B cell (primary cell): ENCODE measurements at regions not wholly inside any gene's neighbourhood (a gene's known extent, or its start where the extent isn't known, plus 50 kb on each side); places are given as distances from the start of the nearest gene placed in this dataset.

Source experiments
- ATAC-seq: fragments of 200-7000 bp; cut with Tn5 transposase; one replicate; pipeline ENCODE4 v1.10.0; 2021; ENCODE audit warnings: low read depth, mild to moderate bottlenecking, moderate number of reproducible peaks, moderate library complexity
- CTCF ChIA-PET: fragments of 350-600 bp; sonication (Branson Sonifier 250); formaldehyde crosslinking; loops from one replicate; lab custom pipeline; 2021; ENCODE audit warnings: antibody characterized with exemption, inconsistent platforms; lab: Charles Lee
- POLR2A ChIA-PET: fragments of 350-600 bp; sonication (Branson Sonifier 250); formaldehyde crosslinking; loops from one replicate; lab custom pipeline; 2021; ENCODE audit warnings: antibody characterized with exemption; lab: Charles Lee
- DNase-seq: peaks from one replicate; pipeline ENCODE4 v3.0.0; 2013
- H2AFZ ChIP-seq: 2 replicates; pipeline ENCODE4 v1.6.1; 2012; ENCODE audit warnings: mild to moderate bottlenecking, low read depth, low read length; ENCODE audit not compliant: insufficient read depth, poor library complexity, severe bottlenecking
- H3K27ac ChIP-seq, 2 donors: 1 replicate in 1 of 2; 2 replicates in 1 of 2; pipeline ENCODE4 v1.5.1; 2012 to 2013; ENCODE audit warnings: low read length in 2 of 2, mild to moderate bottlenecking in 2 of 2, moderate library complexity in 1 of 2
- H3K27me3 ChIP-seq, 4 experiments: fragments of 200-600 bp in 1 of 4; sonication (generic) in 1 of 4; replicated peaks in 1 of 4; 1 replicate in 2 of 4; 2 replicates in 2 of 4; pipeline versions ENCODE4 v1.6.1 to v1.7.0; 2013 to 2016; ENCODE audit warnings: low read length in 3 of 4, mild to moderate bottlenecking in 2 of 4, mixed read lengths in 1 of 4, moderate library complexity in 1 of 4; ENCODE audit not compliant: insufficient read depth in 4 of 4, control insufficient read depth in 3 of 4; ENCODE audit errors: control extremely low read depth in 1 of 4
- H3K36me3 ChIP-seq, 2 experiments: replicated peaks in 1 of 2; 1 replicate in 1 of 2; 2 replicates in 1 of 2; pipeline versions ENCODE4 v1.6.1 to v1.7.1; 2013; ENCODE audit warnings: low read length in 1 of 2; ENCODE audit not compliant: insufficient read depth in 2 of 2, control insufficient read depth in 1 of 2; ENCODE audit errors: control extremely low read depth in 1 of 2, extremely low read depth in 1 of 2
- H3K4me1 ChIP-seq, 2 donors: fragments of 200-600 bp in 1 of 2; sonication (generic) in 1 of 2; 1 replicate in 1 of 2; 2 replicates in 1 of 2; pipeline versions ENCODE4 v1.5.1 to v1.6.1; 2013 to 2017; ENCODE audit warnings: low read length in 2 of 2; ENCODE audit not compliant: control insufficient read depth in 2 of 2, insufficient read depth in 2 of 2
- H3K4me2 ChIP-seq: replicated peaks from 2 replicates; pipeline ENCODE3; 2012; ENCODE audit warnings: mild to moderate bottlenecking, low read depth, low read length; ENCODE audit not compliant: poor library complexity, severe bottlenecking
- H3K4me3 ChIP-seq, 5 experiments: fragments of 200-600 bp in 1 of 5; sonication (generic) in 1 of 5; 1 replicate in 3 of 5; 2 replicates in 2 of 5; pipeline versions ENCODE4 v1.5.1 to v1.7.0; 2011 to 2016; ENCODE audit warnings: low read length in 4 of 5, mild to moderate bottlenecking in 4 of 5, low read depth in 2 of 5, control low read depth in 1 of 5, moderate library complexity in 1 of 5; ENCODE audit not compliant: insufficient read depth in 1 of 5; ENCODE audit errors: control extremely low read depth in 1 of 5, extremely low read depth in 1 of 5
- H3K79me2 ChIP-seq: fragments of 200-600 bp; sonication (generic); one replicate; pipeline ENCODE4 v1.6.0; 2016; ENCODE audit warnings: low read length; ENCODE audit not compliant: control insufficient read depth, insufficient read depth
- H3K9ac ChIP-seq: fragments of 200-600 bp; sonication (generic); 2 replicates; pipeline ENCODE4 v1.6.1; 2017; ENCODE audit warnings: mild to moderate bottlenecking, low read length, moderate library complexity
- H3K9me3 ChIP-seq, 3 donors: one replicate each; pipeline versions ENCODE4 v1.6.1 to v1.7.1; 2013; ENCODE audit warnings: low read length in 2 of 3; ENCODE audit not compliant: control insufficient read depth in 2 of 3, insufficient read depth in 1 of 3; ENCODE audit errors: control extremely low read depth in 1 of 3
- H4K20me1 ChIP-seq: 2 replicates; pipeline ENCODE4 v1.6.0; 2012; ENCODE audit warnings: mild to moderate bottlenecking, low read length; ENCODE audit not compliant: insufficient read depth, control insufficient read depth, poor library complexity, severe bottlenecking
- H3K27ac Mint-ChIP-seq: one replicate; pipeline ENCODE4 v1.8.0; 2021; ENCODE audit warnings: mixed read lengths
- H3K27me3 Mint-ChIP-seq: one replicate; pipeline ENCODE4 v1.8.0; 2021; ENCODE audit warnings: mixed read lengths
- H3K4me1 Mint-ChIP-seq: one replicate; pipeline ENCODE4 v1.8.0; 2021; ENCODE audit warnings: mixed read lengths
- H3K4me3 Mint-ChIP-seq: one replicate; pipeline ENCODE4 v1.8.0; 2021; ENCODE audit warnings: mixed read lengths
- H3K9me3 Mint-ChIP-seq: one replicate; pipeline ENCODE4 v1.8.0; 2022; ENCODE audit warnings: mixed read lengths; ENCODE audit not compliant: insufficient read depth
- CTCF ChIP-seq: fragments of 200-600 bp; IDR thresholded peaks from one replicate; pipeline ENCODE4 v1.8.0; 2022; ENCODE audit warnings: antibody characterized with exemption, mild to moderate bottlenecking
- EZH2 ChIP-seq: IDR thresholded peaks from 2 replicates; pipeline ENCODE4 v1.6.1; 2012; ENCODE audit warnings: borderline replicate concordance, low read depth, mild to moderate bottlenecking, moderate library complexity, low read length; ENCODE audit not compliant: insufficient read depth, poor library complexity, severe bottlenecking
- intact Hi-C: fragments of 100-400 bp; cut with micrococcal nuclease; formaldehyde crosslinking; loops from one replicate; pipeline ENCODE4 v1.10.0; 2022

GRCh38 chr5:152303841-152304240 is 101.2 kb downstream of the NMUR2 start:
- no peak overlapping the region for H2AFZ ChIP-seq
- no peak for DNase-seq
- TF ChIP-seq EZH2 (no peak), CTCF (no peak)

GRCh38 chr5:152297866-152298265 is 107.2 kb downstream of the NMUR2 start:
- CTCF ChIA-PET = no interaction called here
- TF ChIP-seq CTCF = no peak
- TF ChIP-seq EZH2 = no peak

More at GRCh38 chr5:152303841-152304240, 101.2 kb downstream of the NMUR2 start:
- H3K9me3 ChIP-seq = peaks cover 0 to 2% (median 0%) of the 10 kb centered on the region in 3 donors
- H3K4me2 ChIP-seq = no peak overlapping the region
- no peaks in the 10 kb centered on the region for H3K9me3 Mint-ChIP-seq
- H3K79me2 ChIP-seq = no peaks in the 10 kb centered on the region
- ChIA-PET CTCF (no interaction called here), POLR2A (no interaction called here)
- intact Hi-C loops = no loop called here
- peaks cover 6% of the 10 kb centered on the region for H3K27me3 Mint-ChIP-seq
- H3K4me3 ChIP-seq = no peak overlapping the region
- H3K27ac ChIP-seq = no peak overlapping the region
- no peaks in the 10 kb centered on the region for H4K20me1 ChIP-seq
- no peak overlapping the region for H3K9ac ChIP-seq
- H3K4me1 Mint-ChIP-seq = no peaks in the 10 kb centered on the region
- no peak overlapping the region for H3K27ac Mint-ChIP-seq
- ATAC-seq = no peak
- H3K4me1 ChIP-seq = no peaks in the 10 kb centered on the region
- no peak overlapping the region for H3K4me3 Mint-ChIP-seq
- H3K27me3 ChIP-seq = no peaks in the 10 kb centered on the region
- no peaks in the 10 kb centered on the region for H3K36me3 ChIP-seq

More at GRCh38 chr5:152297866-152298265, 107.2 kb downstream of the NMUR2 start:
- Histone ChIP-seq H3K27ac (no peak overlapping the region), H3K9me3 (no peaks in the 10 kb centered on the region), H3K4me1 (no peaks in the 10 kb centered on the region), H3K4me2 (no peak overlapping the region), H2AFZ (no peak overlapping the region), H3K9ac (no peak overlapping the region), H4K20me1 (no peaks in the 10 kb centered on the region), H3K79me2 (no peaks in the 10 kb centered on the region), H3K36me3 (no peaks in the 10 kb centered on the region), H3K27me3 (no peaks in the 10 kb centered on the region), H3K4me3 (no peak overlapping the region)
- H3K9me3 Mint-ChIP-seq = no peaks in the 10 kb centered on the region
- no peak for DNase-seq
- H3K4me1 Mint-ChIP-seq = no peaks in the 10 kb centered on the region
- H3K27ac Mint-ChIP-seq = no peak overlapping the region
- intact Hi-C loops = no loop called here
- no peak overlapping the region for H3K4me3 Mint-ChIP-seq
- ATAC-seq = no peak
- POLR2A ChIA-PET = no interaction called here
- H3K27me3 Mint-ChIP-seq = peaks cover 6% of the 10 kb centered on the region
